BE2C (cell line): ENCODE measurements at regions not wholly inside any gene's neighbourhood (a gene's known extent, or its start where the extent isn't known, plus 50 kb on each side); places are given as distances from the start of the nearest gene placed in this dataset.
"Not testable (repeated sequence)": the region's sequence is repeated elsewhere in the genome, so short reads cannot be mapped to it uniquely, and the experiment has no call there.

Experiments
- DNase-seq: peaks from one replicate; pipeline ENCODE4 v3.0.0-alpha.2; 2020
- H3K27me3 ChIP-seq: fragments of 250-450 bp; sonication (Bioruptor Pico); 2 replicates; pipeline ENCODE4 v1.5.1; 2020; ENCODE audit warnings: mild to moderate bottlenecking
- H3K36me3 ChIP-seq: fragments of 250-450 bp; sonication (Bioruptor Pico); 2 replicates; pipeline ENCODE4 v1.5.1; 2020; ENCODE audit warnings: mild to moderate bottlenecking
- H3K4me1 ChIP-seq: fragments of 250-450 bp; sonication (Bioruptor Pico); 2 replicates; pipeline ENCODE4 v1.5.1; 2020
- H3K4me3 ChIP-seq: 2 replicates; pipeline ENCODE4 v1.5.1; 2011; ENCODE audit warnings: low read depth, low read length
- H3K9me3 ChIP-seq: fragments of 250-450 bp; sonication (Bioruptor Pico); 2 replicates; pipeline ENCODE4 v1.5.1; 2020
- CTCF ChIP-seq: IDR thresholded peaks from 2 replicates; pipeline ENCODE4 v1.5.1; 2012; ENCODE audit warnings: mild to moderate bottlenecking, low read depth, low read length

- H3K4me3 ChIP-seq = no peak overlapping the region
- no peaks in the 10 kb centered on the region for H3K36me3 ChIP-seq
- no peak for TF ChIP-seq CTCF
- no peaks in the 10 kb centered on the region for H3K4me1 ChIP-seq
- no peaks in the 10 kb centered on the region for H3K27me3 ChIP-seq
- no peak for DNase-seq
- no peaks in the 10 kb centered on the region for H3K9me3 ChIP-seq
Measured at GRCh38 chr4:130985371-130985770, 1889.4 kb downstream of the C4orf33 start.

GRCh38 chr4:130995988-130996387 is 1900.0 kb downstream of the C4orf33 start:
- peaks cover 3% of the 10 kb centered on the region for H3K4me1 ChIP-seq

GRCh38 chr4:131001371-131001770 is 1905.4 kb downstream of the C4orf33 start:
- DNase-seq = no peak
- H3K9me3 ChIP-seq = no peaks in the 10 kb centered on the region
- TF ChIP-seq CTCF = no peak
- H3K4me1 ChIP-seq = peaks cover 17% of the 10 kb centered on the region
- H3K4me3 ChIP-seq = no peak overlapping the region
- H3K27me3 ChIP-seq = no peaks in the 10 kb centered on the region
- H3K36me3 ChIP-seq = no peaks in the 10 kb centered on the region

More at GRCh38 chr4:130995988-130996387, 1900.0 kb downstream of the C4orf33 start:
- H3K27me3 ChIP-seq = no peaks in the 10 kb centered on the region
- TF ChIP-seq CTCF = no peak
- no peaks in the 10 kb centered on the region for H3K36me3 ChIP-seq
- no peak overlapping the region for H3K4me3 ChIP-seq
- no peaks in the 10 kb centered on the region for H3K9me3 ChIP-seq
- DNase-seq = no peak

DNA sequence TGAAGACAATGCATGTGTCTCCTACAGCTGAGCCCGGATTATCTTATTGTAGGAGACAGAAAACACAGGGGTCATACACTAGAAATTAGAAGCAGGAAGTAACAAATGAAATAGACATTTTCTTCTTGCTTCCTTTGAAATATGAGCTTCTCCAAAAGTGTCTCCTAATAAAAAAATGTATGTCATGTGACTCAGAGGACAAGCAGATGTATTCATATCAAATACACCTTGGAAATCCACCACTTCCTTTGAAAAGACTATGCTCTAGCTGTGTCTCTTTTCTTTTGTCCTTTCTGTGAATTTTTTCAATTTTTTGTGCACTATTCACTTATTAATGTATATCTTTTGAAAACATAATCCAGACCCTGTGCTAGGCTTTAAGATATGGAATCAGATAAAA is 1906.2 kb downstream of the C4orf33 start:
- no peak for DNase-seq
- H3K27me3 ChIP-seq = no peaks in the 10 kb centered on the region
- H3K4me1 ChIP-seq = peaks cover 17% of the 10 kb centered on the region
- H3K4me3 ChIP-seq = no peak overlapping the region
- TF ChIP-seq CTCF = no peak
- no peaks in the 10 kb centered on the region for H3K9me3 ChIP-seq
- H3K36me3 ChIP-seq = no peaks in the 10 kb centered on the region

DNA sequence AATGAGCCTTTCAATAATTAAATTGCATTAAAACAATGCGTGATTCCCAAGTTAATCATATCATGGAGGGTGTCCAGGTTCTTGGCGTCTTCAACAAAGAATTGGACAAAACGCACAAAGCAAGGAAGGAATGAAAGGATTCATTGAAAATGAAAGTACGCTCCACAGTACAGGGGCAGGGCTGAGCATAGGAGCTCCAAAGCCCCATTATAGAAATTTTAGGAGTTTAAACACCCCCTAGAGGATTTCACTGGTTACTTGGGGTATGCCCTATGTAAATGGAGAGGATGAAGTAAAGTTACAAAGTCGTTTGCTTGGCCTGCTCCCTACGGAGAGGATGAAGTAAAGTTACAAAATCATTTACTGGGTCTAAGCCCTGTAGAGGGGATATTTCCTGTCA is 1910.4 kb downstream of the C4orf33 start:
- Histone ChIP-seq H3K9me3 (no peaks in the 10 kb centered on the region), H3K27me3 (no peaks in the 10 kb centered on the region), H3K36me3 (no peaks in the 10 kb centered on the region), H3K4me1 (peaks cover 10% of the 10 kb centered on the region), H3K4me3 (no peak overlapping the region)
- no peak for TF ChIP-seq CTCF
- DNase-seq = no peak

DNA sequence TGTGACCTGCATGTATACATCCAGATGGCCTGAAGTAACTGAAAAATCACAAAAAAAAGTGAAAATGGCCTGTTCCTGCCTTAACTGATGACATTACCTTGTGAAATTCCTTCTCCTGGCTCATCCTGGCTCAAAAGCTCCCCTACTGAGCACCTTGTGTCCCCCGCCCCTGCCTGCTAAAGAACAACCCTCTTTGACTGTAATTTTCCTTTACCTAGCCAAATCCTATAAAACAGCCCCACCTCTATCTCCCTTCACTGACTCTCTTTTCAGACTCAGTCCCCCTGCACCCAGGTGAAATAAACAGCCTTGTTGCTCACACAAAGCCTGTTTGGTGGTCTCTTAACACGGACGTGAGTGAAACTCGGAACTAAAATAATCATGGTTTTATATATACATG is 1916.0 kb downstream of the C4orf33 start:
- not testable (repeated sequence) for H3K4me3 ChIP-seq, DNase-seq, H3K4me1 ChIP-seq, H3K9me3 ChIP-seq, H3K27me3 ChIP-seq, H3K36me3 ChIP-seq

DNA sequence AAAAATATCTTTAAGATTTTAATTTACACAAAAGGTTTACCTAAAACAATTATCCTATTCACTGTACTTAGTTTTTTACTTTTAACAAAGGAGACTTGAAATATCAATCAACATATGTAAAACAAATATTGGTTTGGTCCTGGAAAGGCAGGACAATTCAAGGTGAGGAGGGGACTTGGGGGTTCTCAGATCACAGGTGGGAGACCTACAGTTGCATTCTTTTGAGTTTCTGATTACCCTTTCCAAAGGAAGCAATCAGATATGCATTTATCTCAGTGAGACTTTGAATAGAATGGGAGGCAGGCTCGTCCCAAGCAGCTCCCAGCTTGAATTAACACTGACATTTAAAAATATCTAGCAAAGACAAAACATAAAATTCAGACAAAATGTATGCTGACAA is 1917.3 kb downstream of the C4orf33 start:
- Histone ChIP-seq H3K4me3 (no peak overlapping the region), H3K9me3 (no peaks in the 10 kb centered on the region), H3K27me3 (no peaks in the 10 kb centered on the region), H3K4me1 (no peaks in the 10 kb centered on the region), H3K36me3 (no peaks in the 10 kb centered on the region)
- no peak for TF ChIP-seq CTCF
- no peak for DNase-seq
